ENCODE measurements at regions not wholly inside any gene's neighbourhood (a gene's known extent, or its start where the extent isn't known, plus 50 kb on each side); places are given as distances from the start of the nearest gene placed in this dataset.

DNA sequence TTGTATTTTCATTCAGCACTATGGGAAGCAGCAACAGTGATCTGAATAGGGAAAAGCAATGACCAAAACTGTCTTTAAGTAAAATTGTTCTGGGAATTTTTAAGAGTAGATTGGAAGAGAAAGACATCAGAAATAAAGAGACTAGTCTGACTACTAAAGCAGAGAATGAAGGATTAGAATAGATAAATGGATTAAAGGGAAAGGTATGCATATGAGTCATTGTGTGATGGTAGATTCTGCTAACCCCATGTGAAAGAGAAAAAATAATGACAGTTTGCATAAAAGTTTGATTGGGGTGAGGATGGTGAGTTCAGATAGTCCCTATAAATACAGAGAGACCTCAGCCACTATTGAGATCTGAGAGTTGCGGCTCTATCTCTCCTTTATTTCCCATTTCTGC, 139.6 kb upstream of the DCC start:
- Histone ChIP-seq H3K36me3 (ENCODE audit: control insufficient read depth, low read length) (no peaks in the 10 kb centered on the region), H3K4me3 (ENCODE audit: low read length) (no peak overlapping the region), H3K4me2 (ENCODE audit: low read length) (no peak overlapping the region), H3K79me2 (ENCODE audit: control insufficient read depth, low read length) (no peaks in the 10 kb centered on the region), H3F3A (ENCODE audit: control insufficient read depth, insufficient read depth) (no peaks in the 10 kb centered on the region), H3K27ac (ENCODE audit: low read depth, low read length) (no peak overlapping the region), H3K9me2 (replicated peaks; ENCODE audit: control insufficient read depth, low read length) (no peaks in the 10 kb centered on the region), H3K9me3 (ENCODE audit: control insufficient read depth, insufficient read depth, low read length) (no peaks in the 10 kb centered on the region), H3K27me3 (ENCODE audit: control insufficient read depth, low read length) (no peaks in the 10 kb centered on the region), H4K20me1 (ENCODE audit: control insufficient read depth, insufficient read depth, low read depth, low read length) (no peaks in the 10 kb centered on the region), H3K4me1 (ENCODE audit: control insufficient read depth, low read length) (no peaks in the 10 kb centered on the region)
- TF ChIP-seq, protein P1, sequence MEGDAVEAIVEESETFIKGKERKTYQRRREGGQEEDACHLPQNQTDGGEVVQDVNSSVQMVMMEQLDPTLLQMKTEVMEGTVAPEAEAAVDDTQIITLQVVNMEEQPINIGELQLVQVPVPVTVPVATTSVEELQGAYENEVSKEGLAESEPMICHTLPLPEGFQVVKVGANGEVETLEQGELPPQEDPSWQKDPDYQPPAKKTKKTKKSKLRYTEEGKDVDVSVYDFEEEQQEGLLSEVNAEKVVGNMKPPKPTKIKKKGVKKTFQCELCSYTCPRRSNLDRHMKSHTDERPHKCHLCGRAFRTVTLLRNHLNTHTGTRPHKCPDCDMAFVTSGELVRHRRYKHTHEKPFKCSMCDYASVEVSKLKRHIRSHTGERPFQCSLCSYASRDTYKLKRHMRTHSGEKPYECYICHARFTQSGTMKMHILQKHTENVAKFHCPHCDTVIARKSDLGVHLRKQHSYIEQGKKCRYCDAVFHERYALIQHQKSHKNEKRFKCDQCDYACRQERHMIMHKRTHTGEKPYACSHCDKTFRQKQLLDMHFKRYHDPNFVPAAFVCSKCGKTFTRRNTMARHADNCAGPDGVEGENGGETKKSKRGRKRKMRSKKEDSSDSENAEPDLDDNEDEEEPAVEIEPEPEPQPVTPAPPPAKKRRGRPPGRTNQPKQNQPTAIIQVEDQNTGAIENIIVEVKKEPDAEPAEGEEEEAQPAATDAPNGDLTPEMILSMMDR (IDR thresholded peaks at IDR 0.05; ENCODE audit: low read depth, low read length, poor library complexity, severe bottlenecking), result no peak
- no peak for TF ChIP-seq EZH2phosphoT487 (IDR thresholded peaks at IDR 0.05; ENCODE audit: borderline replicate concordance, low read length)

DNA sequence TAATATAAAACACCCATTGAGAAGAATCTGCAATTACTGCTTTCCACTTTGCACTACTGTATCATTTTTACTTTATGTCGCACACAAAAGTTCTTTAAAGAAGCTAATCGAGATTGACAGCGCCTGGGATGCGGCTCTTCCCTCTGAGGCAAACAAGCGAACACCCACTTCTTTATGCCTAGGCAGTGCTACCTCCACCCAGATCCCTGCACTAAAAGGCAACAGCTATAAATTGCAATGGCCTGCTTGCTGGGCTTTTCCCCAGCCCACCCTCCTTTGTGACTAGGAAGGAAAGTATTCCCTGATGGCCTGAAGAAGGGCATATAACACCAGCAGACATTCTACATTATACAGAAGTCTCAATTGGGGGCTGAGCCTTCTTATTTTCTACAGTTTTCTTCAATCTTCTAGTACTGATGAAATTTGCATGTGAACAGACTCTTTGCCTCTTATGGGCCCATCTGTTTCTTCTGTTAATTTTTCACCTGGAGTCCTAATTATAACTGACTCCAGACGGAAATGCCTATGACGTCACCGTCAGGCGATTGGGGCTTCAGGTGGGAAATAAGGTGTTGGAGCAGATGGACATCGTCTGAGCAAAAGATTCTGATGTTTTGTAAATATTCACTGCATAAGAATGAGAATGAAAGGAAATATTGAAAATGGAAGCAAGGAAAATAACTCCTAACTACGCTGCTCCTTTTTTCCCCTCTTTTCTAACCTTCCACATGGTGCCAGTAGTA, 138.9 kb upstream of the DCC start:
- Histone ChIP-seq H3F3A (ENCODE audit: control insufficient read depth, insufficient read depth) (no peaks in the 10 kb centered on the region), H3K27me3 (ENCODE audit: control insufficient read depth, low read length) (no peaks in the 10 kb centered on the region), H3K9me3 (ENCODE audit: control insufficient read depth, insufficient read depth, low read length) (no peaks in the 10 kb centered on the region), H4K20me1 (ENCODE audit: control insufficient read depth, insufficient read depth, low read depth, low read length) (no peaks in the 10 kb centered on the region), H3K4me2 (ENCODE audit: low read length) (no peak overlapping the region), H3K9me2 (replicated peaks; ENCODE audit: control insufficient read depth, low read length) (no peaks in the 10 kb centered on the region), H3K79me2 (ENCODE audit: control insufficient read depth, low read length) (no peaks in the 10 kb centered on the region), H3K4me3 (ENCODE audit: low read length) (no peak overlapping the region), H3K4me1 (ENCODE audit: control insufficient read depth, low read length) (no peaks in the 10 kb centered on the region), H3K27ac (ENCODE audit: low read depth, low read length) (no peak overlapping the region), H3K36me3 (ENCODE audit: control insufficient read depth, low read length) (no peaks in the 10 kb centered on the region)
- TF ChIP-seq, protein P1 (IDR thresholded peaks at IDR 0.05; ENCODE audit: low read depth, low read length, poor library complexity, severe bottlenecking), result no peak
- no peak for TF ChIP-seq EZH2phosphoT487 (IDR thresholded peaks at IDR 0.05; ENCODE audit: borderline replicate concordance, low read length)

DNA sequence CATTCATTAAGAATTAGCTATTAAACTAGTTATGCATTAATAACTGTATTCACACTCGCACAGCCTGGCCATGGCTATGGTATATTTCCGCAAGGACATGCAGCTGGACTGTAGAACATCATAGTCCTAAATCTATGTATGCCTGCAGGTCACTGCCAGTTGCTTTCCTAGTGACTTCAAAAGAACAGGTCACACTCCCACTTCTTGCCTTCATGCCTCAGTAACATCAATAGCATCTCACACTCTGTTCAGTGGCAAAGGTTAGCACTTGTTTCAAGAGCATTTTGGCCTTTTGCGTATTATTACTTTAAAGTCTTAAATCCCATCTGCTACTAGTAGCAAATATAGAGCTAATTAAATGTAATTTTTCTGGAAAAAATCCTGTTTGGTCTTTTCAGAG, 131.4 kb upstream of the DCC start:
- no peak overlapping the region for H3K4me3 ChIP-seq (ENCODE audit: low read length)

More for the DNA sequence above, 131.4 kb upstream of the DCC start:
- Histone ChIP-seq H3K79me2 (ENCODE audit: control insufficient read depth, low read length) (no peaks in the 10 kb centered on the region), H4K20me1 (ENCODE audit: control insufficient read depth, insufficient read depth, low read depth, low read length) (no peaks in the 10 kb centered on the region), H3K27me3 (ENCODE audit: control insufficient read depth, low read length) (no peaks in the 10 kb centered on the region), H3F3A (ENCODE audit: control insufficient read depth, insufficient read depth) (no peaks in the 10 kb centered on the region), H3K9me2 (replicated peaks; ENCODE audit: control insufficient read depth, low read length) (no peaks in the 10 kb centered on the region), H3K4me1 (ENCODE audit: control insufficient read depth, low read length) (no peaks in the 10 kb centered on the region), H3K4me2 (ENCODE audit: low read length) (no peak overlapping the region), H3K27ac (ENCODE audit: low read depth, low read length) (no peak overlapping the region), H3K36me3 (ENCODE audit: control insufficient read depth, low read length) (no peaks in the 10 kb centered on the region), H3K9me3 (ENCODE audit: control insufficient read depth, insufficient read depth, low read length) (no peaks in the 10 kb centered on the region)
- TF ChIP-seq, protein P1 (IDR thresholded peaks at IDR 0.05; ENCODE audit: low read depth, low read length, poor library complexity, severe bottlenecking), result no peak
- TF ChIP-seq EZH2phosphoT487 (IDR thresholded peaks at IDR 0.05; ENCODE audit: borderline replicate concordance, low read length), result no peak

All from DOHH2 (cell line).